K562 (cell line): ENCODE measurements at regions not wholly inside any gene's neighbourhood (a gene's known extent, or its start where the extent isn't known, plus 50 kb on each side); places are given as distances from the start of the nearest gene placed in this dataset.

Experiments used
- CGGBP1 ChIP-seq: fragments of 250-450 bp; sonication (Bioruptor Pico); IDR thresholded peaks from 2 replicates; pipeline ENCODE4 v1.9.0; 2021; ENCODE audit warnings: mild to moderate bottlenecking
- CHD1 ChIP-seq: fragments of 200-600 bp; sonication (generic); IDR thresholded peaks from one replicate; pipeline ENCODE4 v1.6.1; 2012; ENCODE audit warnings: mild to moderate bottlenecking, moderate library complexity, low read length, inconsistent platforms
- CTCF ChIP-seq, 3 experiments: IDR thresholded peaks in 2 of 3; conservative IDR thresholded peaks in 1 of 3; 2 replicates each; pipeline ENCODE4 v1.5.1; 2011 to 2012; ENCODE audit warnings: low read length in 3 of 3, mild to moderate bottlenecking in 3 of 3, control low read depth in 2 of 3, improper control_type of control experiment in 1 of 3, inconsistent platforms in 1 of 3, low read depth in 1 of 3, mixed read lengths in 1 of 3, moderate library complexity in 1 of 3; ENCODE audit not compliant: insufficient read depth in 2 of 3
- HMG20A ChIP-seq: fragments of 450-650 bp; formaldehyde crosslinking; conservative IDR thresholded peaks from 2 replicates; pipeline ENCODE4 v1.4.0; 2020; ENCODE audit warnings: mild to moderate bottlenecking, mixed read lengths
- NR1H2 ChIP-seq: sonication (generic); formaldehyde crosslinking; IDR thresholded peaks from 2 replicates; pipeline ENCODE4 v1.4.0; 2020; ENCODE audit warnings: mild to moderate bottlenecking, missing genetic modification reagents
- POLR2A ChIP-seq: fragments of 450-650 bp; conservative IDR thresholded peaks from 2 replicates; pipeline ENCODE4 v1.6.1; 2016
- PTRF ChIP-seq: fragments of 450-650 bp; IDR thresholded peaks from 2 replicates; pipeline ENCODE4 v1.6.1; 2016; ENCODE audit warnings: mild to moderate bottlenecking, missing genetic modification characterization, missing compliant biosample characterization
- SNRNP70 ChIP-seq: fragments of 200-400 bp; formaldehyde crosslinking; optimal IDR thresholded peaks from 2 replicates; pipeline ENCODE3; 2017; ENCODE audit warnings: low read depth, low read length
- SPI1 ChIP-seq: IDR thresholded peaks from 2 replicates; pipeline ENCODE4 v1.6.1; 2011; ENCODE audit warnings: low read depth, low read length, control low read depth, borderline replicate concordance
- YY1 ChIP-seq, 3 experiments: IDR thresholded peaks; 2 replicates each; pipeline ENCODE4 v1.6.1; 2011; ENCODE audit warnings: low read length in 2 of 3, mild to moderate bottlenecking in 2 of 3, moderate library complexity in 2 of 3, borderline replicate concordance in 1 of 3, control low read depth in 1 of 3, low read depth in 1 of 3; ENCODE audit not compliant: insufficient read depth in 3 of 3, insufficient replicate concordance in 2 of 3, control insufficient read depth in 1 of 3, insufficient read length in 1 of 3; ENCODE audit errors: extremely low read depth in 1 of 3
- TF ChIP-seq, protein P1 (sequence below): fragments of 250-450 bp; sonication (Bioruptor Pico); IDR thresholded peaks from 2 replicates; pipeline ENCODE4 v1.5.1; 2021; ENCODE audit warnings: mild to moderate bottlenecking
- TF ChIP-seq, protein P2 (sequence below): sonication (generic); formaldehyde crosslinking; IDR thresholded peaks from 2 replicates; pipeline ENCODE4 v1.8.0; 2022; ENCODE audit warnings: mild to moderate bottlenecking, missing genetic modification reagents, borderline replicate concordance
- TF ChIP-seq, protein P3 (sequence below), 2 experiments: fragments of 450-650 bp; formaldehyde crosslinking in 1 of 2; IDR thresholded peaks; 2 replicates each; pipeline versions ENCODE4 v1.4.0 to v1.6.1; 2014 to 2020; ENCODE audit warnings: mild to moderate bottlenecking in 2 of 2, borderline replicate concordance in 1 of 2, low read depth in 1 of 2
- TF ChIP-seq, protein P4 (sequence below): sonication (generic); formaldehyde crosslinking; IDR thresholded peaks from 2 replicates; pipeline ENCODE4 v1.9.0; 2022; ENCODE audit warnings: mild to moderate bottlenecking, missing genetic modification reagents

GRCh38 chr13:79062291-79062690, 343.8 kb downstream of the RBM26 start:
- TF ChIP-seq SPI1 (no peak), CTCF (IDR thresholded peaks at IDR 0.05 in 2 of 3, conservative IDR thresholded peaks at IDR 0.05 in 1 of 3; ENCODE audit: insufficient read depth in 2 of 3, low read depth in 1 of 3, low read length in 3 of 3) (no peak), CGGBP1 (no peak), SNRNP70 (no peak), NR1H2 (no peak), HMG20A (no peak), CHD1 (no peak), POLR2A (no peak), PTRF (tag) (no peak), YY1 (IDR thresholded peaks at IDR 0.05; ENCODE audit: borderline replicate concordance in 1 of 3, control insufficient read depth in 1 of 3, extremely low read depth in 1 of 3, insufficient read depth in 3 of 3, insufficient read length in 1 of 3, insufficient replicate concordance in 2 of 3, low read depth in 1 of 3, low read length in 2 of 3) (no peak)
- TF ChIP-seq, protein P1, sequence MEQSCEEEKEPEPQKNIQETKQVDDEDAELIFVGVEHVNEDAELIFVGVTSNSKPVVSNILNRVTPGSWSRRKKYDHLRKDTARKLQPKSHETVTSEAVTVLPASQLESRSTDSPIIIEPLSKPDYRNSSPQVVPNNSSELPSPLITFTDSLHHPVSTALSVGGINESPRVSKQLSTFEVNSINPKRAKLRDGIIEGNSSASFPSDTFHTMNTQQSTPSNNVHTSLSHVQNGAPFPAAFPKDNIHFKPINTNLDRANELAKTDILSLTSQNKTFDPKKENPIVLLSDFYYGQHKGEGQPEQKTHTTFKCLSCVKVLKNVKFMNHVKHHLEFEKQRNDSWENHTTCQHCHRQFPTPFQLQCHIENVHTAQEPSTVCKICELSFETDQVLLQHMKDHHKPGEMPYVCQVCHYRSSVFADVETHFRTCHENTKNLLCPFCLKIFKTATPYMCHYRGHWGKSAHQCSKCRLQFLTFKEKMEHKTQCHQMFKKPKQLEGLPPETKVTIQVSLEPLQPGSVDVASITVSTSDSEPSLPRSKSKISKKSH: no peak
- TF ChIP-seq, protein P2, sequence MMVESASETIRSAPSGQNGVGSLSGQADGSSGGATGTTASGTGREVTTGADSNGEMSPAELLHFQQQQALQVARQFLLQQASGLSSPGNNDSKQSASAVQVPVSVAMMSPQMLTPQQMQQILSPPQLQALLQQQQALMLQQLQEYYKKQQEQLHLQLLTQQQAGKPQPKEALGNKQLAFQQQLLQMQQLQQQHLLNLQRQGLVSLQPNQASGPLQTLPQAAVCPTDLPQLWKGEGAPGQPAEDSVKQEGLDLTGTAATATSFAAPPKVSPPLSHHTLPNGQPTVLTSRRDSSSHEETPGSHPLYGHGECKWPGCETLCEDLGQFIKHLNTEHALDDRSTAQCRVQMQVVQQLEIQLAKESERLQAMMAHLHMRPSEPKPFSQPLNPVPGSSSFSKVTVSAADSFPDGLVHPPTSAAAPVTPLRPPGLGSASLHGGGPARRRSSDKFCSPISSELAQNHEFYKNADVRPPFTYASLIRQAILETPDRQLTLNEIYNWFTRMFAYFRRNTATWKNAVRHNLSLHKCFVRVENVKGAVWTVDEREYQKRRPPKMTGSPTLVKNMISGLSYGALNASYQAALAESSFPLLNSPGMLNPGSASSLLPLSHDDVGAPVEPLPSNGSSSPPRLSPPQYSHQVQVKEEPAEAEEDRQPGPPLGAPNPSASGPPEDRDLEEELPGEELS (CRISPR knock-in tag): no peak
- TF ChIP-seq, protein P3, sequence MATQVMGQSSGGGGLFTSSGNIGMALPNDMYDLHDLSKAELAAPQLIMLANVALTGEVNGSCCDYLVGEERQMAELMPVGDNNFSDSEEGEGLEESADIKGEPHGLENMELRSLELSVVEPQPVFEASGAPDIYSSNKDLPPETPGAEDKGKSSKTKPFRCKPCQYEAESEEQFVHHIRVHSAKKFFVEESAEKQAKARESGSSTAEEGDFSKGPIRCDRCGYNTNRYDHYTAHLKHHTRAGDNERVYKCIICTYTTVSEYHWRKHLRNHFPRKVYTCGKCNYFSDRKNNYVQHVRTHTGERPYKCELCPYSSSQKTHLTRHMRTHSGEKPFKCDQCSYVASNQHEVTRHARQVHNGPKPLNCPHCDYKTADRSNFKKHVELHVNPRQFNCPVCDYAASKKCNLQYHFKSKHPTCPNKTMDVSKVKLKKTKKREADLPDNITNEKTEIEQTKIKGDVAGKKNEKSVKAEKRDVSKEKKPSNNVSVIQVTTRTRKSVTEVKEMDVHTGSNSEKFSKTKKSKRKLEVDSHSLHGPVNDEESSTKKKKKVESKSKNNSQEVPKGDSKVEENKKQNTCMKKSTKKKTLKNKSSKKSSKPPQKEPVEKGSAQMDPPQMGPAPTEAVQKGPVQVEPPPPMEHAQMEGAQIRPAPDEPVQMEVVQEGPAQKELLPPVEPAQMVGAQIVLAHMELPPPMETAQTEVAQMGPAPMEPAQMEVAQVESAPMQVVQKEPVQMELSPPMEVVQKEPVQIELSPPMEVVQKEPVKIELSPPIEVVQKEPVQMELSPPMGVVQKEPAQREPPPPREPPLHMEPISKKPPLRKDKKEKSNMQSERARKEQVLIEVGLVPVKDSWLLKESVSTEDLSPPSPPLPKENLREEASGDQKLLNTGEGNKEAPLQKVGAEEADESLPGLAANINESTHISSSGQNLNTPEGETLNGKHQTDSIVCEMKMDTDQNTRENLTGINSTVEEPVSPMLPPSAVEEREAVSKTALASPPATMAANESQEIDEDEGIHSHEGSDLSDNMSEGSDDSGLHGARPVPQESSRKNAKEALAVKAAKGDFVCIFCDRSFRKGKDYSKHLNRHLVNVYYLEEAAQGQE (IDR thresholded peaks at IDR 0.05; ENCODE audit: borderline replicate concordance): no peak
- TF ChIP-seq, protein P3 (CRISPR knock-in tag; IDR thresholded peaks at IDR 0.05; ENCODE audit: low read depth): no peak
- TF ChIP-seq, protein P4, sequence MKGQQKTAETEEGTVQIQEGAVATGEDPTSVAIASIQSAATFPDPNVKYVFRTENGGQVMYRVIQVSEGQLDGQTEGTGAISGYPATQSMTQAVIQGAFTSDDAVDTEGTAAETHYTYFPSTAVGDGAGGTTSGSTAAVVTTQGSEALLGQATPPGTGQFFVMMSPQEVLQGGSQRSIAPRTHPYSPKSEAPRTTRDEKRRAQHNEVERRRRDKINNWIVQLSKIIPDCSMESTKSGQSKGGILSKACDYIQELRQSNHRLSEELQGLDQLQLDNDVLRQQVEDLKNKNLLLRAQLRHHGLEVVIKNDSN (CRISPR knock-in tag): no peak
